ENCODE measurements at regions not wholly inside any gene's neighbourhood (a gene's known extent, or its start where the extent isn't known, plus 50 kb on each side); places are given as distances from the start of the nearest gene placed in this dataset.

DNA sequence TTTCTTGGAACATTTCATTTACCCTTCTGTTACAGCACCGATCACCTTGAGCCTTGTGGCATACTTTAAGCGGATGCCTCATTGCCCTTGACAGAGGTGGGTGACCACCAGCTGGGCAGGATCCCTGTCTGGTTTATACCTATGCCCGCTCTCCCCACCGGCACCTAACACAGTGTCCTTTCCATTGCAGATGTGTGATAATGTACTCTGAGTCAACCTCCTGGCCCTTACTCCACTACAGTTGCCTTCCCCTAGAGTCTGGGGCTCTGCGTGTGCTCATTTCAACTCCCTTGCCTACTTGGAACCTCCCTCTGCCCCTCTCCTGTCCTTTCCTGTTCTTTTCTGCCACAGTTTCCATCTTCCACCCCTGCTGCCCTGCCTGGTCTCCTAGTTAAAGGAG, 60.2 kb upstream of the MED13 start:
- TF ChIP-seq POLR2A (IDR thresholded peaks at IDR 0.05) (no peak), EP300 (IDR thresholded peaks at IDR 0.05) (no peak), POLR2AphosphoS5 (IDR thresholded peaks at IDR 0.05) (no peak)
- TF ChIP-seq, protein P1, sequence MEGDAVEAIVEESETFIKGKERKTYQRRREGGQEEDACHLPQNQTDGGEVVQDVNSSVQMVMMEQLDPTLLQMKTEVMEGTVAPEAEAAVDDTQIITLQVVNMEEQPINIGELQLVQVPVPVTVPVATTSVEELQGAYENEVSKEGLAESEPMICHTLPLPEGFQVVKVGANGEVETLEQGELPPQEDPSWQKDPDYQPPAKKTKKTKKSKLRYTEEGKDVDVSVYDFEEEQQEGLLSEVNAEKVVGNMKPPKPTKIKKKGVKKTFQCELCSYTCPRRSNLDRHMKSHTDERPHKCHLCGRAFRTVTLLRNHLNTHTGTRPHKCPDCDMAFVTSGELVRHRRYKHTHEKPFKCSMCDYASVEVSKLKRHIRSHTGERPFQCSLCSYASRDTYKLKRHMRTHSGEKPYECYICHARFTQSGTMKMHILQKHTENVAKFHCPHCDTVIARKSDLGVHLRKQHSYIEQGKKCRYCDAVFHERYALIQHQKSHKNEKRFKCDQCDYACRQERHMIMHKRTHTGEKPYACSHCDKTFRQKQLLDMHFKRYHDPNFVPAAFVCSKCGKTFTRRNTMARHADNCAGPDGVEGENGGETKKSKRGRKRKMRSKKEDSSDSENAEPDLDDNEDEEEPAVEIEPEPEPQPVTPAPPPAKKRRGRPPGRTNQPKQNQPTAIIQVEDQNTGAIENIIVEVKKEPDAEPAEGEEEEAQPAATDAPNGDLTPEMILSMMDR (IDR thresholded peaks at IDR 0.05) = no peak

All from suprapubic skin (tissue), 4 donors.